ENCODE measurements at regions not wholly inside any gene's neighbourhood (a gene's known extent, or its start where the extent isn't known, plus 50 kb on each side); places are given as distances from the start of the nearest gene placed in this dataset.

GRCh38 chr1:225713281-225713680 is 60.4 kb upstream of the ENAH start:
- H3K4me1 Mint-ChIP-seq (ENCODE audit: unreplicated experiment): no peaks in the 10 kb centered on the region
- DNase-seq (ENCODE audit: extremely low spot score, unreplicated experiment): no peak
- H3K9me3 Mint-ChIP-seq: no peaks in the 10 kb centered on the region
- no peak overlapping the region for H3K27ac Mint-ChIP-seq
- H3K36me3 Mint-ChIP-seq: no peaks in the 10 kb centered on the region
- H3K4me3 Mint-ChIP-seq: no peak overlapping the region
- H3K27me3 Mint-ChIP-seq: peaks cover 5% of the 10 kb centered on the region
- no peak for TF ChIP-seq CTCF (conservative IDR thresholded peaks at IDR 0.05)

- Mint-ChIP-seq H3K27me3 (no peaks in the 10 kb centered on the region), H3K9me3 (no peaks in the 10 kb centered on the region), H3K4me3 (no peak overlapping the region), H3K36me3 (no peaks in the 10 kb centered on the region), H3K27ac (peak overlapping the region; percentile 52), H3K4me1 (ENCODE audit: unreplicated experiment) (no peaks in the 10 kb centered on the region)
- no peak for DNase-seq (ENCODE audit: extremely low spot score, unreplicated experiment)
- TF ChIP-seq CTCF (conservative IDR thresholded peaks at IDR 0.05): no peak
Measured at GRCh38 chr1:225720937-225721336, 56.7 kb upstream of the SRP9 start.

- Mint-ChIP-seq H3K36me3 (no peaks in the 10 kb centered on the region), H3K27ac (no peak overlapping the region), H3K4me3 (no peak overlapping the region), H3K4me1 (ENCODE audit: unreplicated experiment) (no peaks in the 10 kb centered on the region), H3K9me3 (no peaks in the 10 kb centered on the region), H3K27me3 (no peaks in the 10 kb centered on the region)
- TF ChIP-seq CTCF (conservative IDR thresholded peaks at IDR 0.05): no peak
- DNase-seq (ENCODE audit: extremely low spot score, unreplicated experiment): no peak
Measured at GRCh38 chr1:225724251-225724650, 53.4 kb upstream of the SRP9 start.
